ENCODE measurements at regions not wholly inside any gene's neighbourhood (a gene's known extent, or its start where the extent isn't known, plus 50 kb on each side); places are given as distances from the start of the nearest gene placed in this dataset.
"Not testable (repeated sequence)": the region's sequence is repeated elsewhere in the genome, so short reads cannot be mapped to it uniquely, and the experiment has no call there.

DNA sequence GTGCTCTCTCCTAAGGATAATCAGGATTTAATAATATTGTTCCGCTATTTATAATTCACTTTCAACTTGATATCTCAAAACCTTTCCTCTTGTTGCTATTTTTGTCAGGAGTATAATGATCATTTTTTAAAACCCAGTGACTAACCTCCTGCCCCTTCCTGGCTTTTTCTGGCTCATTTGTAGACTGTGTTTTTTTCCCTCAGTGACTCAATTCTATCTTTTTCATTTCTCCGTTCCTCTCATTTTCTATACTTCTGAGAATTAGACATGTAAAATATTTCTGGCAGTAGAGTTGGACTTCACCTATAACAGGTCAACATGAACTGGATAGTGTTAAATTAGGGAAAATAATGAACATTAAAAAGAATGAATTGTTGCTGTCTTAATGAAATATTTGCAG lies 490.7 kb downstream of the EDEM1 start:
- no peak for DNase-seq (ENCODE audit: low read depth in 1 of 2, low spot score in 1 of 2)

DNA sequence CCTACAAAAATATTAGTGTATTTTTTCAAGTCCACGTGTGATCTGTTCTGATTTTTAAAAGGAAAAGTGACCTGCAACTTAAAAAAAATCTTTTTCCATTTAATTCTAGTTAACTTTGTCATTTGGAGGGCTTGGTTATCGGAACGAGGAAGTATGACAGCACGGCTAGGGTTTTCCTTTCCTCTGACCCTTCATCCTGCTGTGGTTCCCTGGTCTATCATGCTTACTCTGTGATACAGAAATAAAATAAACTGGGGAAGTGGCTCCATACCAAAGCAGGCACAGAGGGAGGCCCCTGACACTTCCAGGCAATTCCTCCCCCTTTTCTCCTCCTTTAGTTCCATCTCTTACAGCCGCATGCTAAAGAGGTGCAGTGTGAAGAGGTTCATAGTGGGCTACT lies 491.3 kb downstream of the EDEM1 start:
- no peak for DNase-seq (ENCODE audit: low read depth in 1 of 2, low spot score in 1 of 2)

DNA sequence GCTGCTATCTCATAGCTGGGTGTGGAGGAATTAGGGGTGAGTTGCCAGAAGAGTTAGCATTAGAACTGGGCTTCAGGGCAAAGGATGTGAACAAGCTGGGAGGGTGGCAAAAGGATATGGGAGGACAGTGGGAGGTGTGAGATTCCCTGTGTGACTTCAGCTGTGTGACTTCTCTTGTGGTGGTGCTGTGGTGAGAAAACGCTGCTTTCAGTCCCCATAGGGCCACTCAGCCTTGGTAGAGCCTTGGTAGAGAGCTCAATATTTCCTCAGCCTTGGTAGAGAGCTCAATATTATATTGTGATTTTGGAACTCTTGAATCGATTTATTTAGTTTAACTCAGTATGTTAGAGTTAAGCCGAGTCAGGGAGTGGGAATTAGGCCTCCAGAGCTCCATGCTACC lies 499.7 kb downstream of the EDEM1 start:
- DNase-seq (ENCODE audit: low read depth in 1 of 2, low spot score in 1 of 2): no peak

DNA sequence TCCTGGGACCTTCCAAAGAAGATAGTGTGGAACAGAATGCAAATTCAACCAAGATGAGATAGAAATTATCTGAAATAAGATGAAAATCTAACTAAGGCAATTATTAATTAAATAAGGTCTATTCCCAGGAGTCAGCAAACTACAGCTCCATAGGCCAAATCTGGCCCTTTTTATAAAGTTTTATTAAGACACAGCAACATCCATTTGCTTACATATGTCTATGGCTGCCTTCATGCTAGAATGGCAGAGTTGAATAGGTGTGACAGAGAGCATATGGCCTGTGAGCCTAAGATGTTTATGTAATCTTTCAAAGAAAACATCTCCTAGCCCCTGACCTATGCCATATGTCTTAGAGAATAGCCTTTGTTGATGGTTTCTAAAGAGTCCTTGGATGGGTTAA lies 503.0 kb downstream of the EDEM1 start:
- DNase-seq (ENCODE audit: low read depth in 1 of 2, low spot score in 1 of 2): no peak

DNA sequence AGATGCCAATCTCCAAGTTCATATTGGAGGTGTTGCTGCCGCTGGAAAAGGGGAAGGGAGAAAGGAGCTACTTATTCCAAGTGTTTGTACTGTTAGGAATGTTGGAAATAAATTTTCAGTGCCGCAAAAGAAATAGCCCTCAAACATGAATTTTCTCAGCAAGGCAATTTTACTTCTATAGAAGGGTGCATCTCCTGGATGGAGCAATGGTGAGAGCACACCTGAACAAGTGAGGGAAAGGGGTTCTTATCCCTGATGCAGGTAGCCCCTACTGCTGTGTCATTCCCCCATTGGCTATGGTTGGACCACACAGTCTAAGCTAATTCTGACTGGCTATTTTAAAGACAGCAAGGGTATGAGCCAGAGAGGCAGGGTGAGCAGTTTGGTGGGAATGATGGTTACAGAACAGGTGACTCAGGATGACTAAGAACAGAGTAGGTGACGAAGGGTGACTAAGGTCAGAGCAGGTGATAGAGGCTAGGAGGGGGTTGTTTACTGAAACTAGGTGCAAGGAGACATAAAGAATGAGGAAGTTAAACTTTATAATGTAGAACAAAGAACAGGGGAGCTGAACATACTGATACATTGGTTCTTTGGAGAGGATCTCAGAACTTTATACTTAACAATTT lies 503.5 kb downstream of the EDEM1 start:
- DNase-seq (ENCODE audit: low read depth in 1 of 2, low spot score in 1 of 2): no peak

DNA sequence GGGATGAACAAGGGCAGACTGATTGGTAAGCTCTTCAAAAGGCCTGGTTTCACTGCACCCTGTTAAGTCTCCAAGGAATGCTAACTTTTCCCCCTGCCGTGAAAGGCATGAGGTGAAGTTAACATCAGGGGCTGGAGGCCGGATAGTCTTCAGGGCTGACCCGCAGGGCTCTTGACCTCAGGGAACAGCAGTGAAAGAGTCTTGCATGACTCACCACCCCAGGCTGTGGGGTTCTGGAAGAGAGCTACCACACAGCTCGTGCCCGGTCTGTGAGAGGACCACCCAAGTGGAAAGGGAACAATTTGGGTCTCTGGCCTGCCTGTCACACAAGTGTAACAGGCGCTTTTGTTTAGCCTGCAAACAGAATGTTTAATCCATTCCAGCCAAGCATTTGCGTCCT lies 504.9 kb downstream of the EDEM1 start:
- DNase-seq (ENCODE audit: low read depth in 1 of 2, low spot score in 1 of 2): no peak

DNA sequence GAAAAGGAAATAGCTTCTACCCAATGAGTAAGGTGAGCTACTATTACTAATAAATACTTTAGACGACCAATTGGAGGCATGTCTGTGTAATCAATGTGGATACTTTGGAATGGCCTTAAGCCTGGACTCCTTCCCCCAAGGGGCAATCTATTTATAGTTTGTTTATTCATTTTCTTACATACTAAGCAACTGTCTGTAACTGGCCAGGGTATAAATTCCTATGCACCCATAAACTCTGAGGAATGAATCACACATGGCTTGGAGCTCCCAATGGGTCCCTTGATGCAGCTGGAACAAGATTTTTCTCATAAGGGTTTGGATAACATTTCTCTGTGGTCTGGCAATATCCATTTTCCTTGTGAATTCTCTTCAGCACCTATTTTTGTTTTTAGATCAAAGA lies 506.8 kb downstream of the EDEM1 start:
- DNase-seq (ENCODE audit: low read depth in 1 of 2, low spot score in 1 of 2): no peak

DNA sequence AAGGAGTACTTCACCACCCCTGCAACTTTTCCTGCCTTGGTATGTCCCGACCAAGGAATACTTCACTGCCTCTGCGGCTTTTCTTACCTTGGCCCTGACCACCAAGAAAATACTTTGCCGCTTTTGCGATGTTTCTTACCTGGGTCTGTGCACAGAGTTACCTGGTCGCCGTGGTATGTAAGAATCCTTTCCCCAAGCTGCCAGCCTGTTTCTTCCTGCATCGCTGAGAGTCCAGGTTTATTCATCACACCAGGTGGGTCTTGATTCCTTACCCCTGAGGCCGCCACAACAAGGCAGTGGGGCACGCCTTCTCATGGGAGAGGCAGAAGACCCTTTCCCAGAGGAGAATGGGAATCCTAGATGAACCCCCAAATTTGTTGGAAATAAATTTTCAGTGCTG lies 511.3 kb downstream of the EDEM1 start:
- DNase-seq (ENCODE audit: low read depth in 1 of 2, low spot score in 1 of 2): no peak

DNA sequence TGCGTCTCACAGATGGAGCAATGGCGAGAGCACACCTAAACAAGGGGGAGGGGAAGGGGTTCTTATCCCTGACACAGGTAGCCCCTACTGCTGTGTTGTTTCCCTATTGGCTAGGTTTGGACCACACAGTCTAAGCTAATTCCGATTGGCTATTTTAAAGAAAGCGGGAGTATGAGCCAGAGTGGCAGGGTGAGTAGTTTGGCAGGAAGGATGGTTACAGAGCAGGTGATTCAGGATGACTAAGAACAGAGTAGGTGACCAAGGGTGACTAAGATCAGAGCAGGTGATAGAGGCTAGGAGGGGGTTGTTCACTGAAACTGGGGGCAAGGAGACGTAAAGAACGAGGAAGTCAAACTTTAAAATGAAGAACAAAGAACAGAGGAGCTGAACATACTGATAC lies 511.8 kb downstream of the EDEM1 start:
- no peak for DNase-seq (ENCODE audit: low read depth in 1 of 2, low spot score in 1 of 2)

DNA sequence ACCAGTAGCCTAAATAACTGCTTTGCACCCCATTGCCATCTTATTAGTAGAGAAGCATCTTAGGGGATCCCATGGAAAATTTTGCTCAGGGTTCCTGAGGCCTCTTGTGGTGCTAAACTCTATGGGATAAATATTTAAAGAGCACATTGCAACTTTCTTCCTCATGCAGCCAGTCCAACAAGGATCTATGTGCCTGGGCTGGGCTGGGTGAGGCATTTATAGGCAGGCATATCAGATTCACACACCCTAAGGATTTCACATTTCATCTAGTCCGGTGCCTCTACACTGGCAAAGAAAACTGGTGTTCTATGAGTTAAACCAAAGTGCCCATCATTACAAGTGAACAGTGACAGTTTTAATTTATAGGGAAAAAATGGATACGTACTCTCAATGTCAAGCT lies 512.3 kb downstream of the EDEM1 start:
- no peak for DNase-seq (ENCODE audit: low read depth in 1 of 2, low spot score in 1 of 2)

DNA sequence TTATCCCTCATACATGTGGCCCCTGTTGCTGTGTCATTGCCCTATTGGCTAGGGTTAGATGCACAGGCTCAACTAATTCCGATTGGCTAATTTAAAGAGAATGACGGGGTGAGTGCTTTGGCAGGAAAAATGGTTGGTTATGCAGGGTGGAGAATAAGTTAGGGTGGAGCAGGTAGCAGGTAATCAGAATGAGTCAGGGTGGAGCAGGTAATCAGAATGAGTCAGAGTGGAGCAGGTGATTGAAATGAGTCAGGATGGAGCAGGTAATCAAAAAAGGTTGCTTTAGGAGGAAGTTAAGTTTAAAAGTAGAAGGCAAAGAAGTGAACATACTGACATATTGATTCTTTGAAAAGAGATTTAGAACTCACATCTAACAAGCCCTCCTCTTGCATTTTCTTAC lies 513.5 kb downstream of the EDEM1 start:
- not testable (repeated sequence) for DNase-seq (ENCODE audit: low read depth in 1 of 2, low spot score in 1 of 2)

DNA sequence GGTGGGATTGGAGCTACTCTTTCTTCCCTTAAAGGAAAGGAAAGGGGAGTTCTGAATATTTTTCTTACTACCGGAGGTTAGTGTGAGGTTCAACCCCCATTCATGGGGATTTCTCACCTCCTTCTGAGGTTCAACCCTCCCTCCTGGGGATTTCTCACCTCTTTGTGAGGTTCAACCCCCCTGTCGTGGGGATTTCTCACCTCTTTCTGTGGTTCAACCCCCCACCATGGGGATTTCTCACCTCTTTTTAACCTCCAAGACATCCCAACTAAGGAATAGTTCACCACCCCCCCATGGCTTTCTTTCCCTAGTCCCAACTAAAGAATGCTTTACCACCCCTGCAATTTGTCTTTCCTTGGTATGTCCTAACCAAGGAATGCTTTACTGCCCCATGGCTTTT lies 520.3 kb downstream of the EDEM1 start:
- no peak for DNase-seq (ENCODE audit: low read depth in 1 of 2, low spot score in 1 of 2)

DNA sequence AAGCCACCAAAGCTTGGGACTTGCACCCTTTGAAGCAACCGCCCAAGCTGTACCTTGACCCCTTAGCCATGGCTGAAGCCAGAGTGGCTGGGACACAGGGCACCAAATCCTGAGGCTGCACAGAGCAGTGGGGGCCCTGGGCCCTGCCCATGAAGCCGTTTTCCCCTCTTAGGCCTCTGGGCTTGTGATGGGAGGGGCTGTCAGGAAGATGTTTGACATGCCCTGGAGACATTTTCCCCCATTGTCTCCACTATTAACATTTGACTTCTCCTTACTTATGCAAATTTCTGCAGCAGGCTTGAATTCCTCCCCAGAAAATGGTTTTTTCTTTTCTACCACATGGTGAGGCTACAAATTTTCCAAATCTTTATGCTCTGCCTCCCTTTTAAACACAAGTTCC lies 522.2 kb downstream of the EDEM1 start:
- no peak for DNase-seq (ENCODE audit: low read depth in 1 of 2, low spot score in 1 of 2)

DNA sequence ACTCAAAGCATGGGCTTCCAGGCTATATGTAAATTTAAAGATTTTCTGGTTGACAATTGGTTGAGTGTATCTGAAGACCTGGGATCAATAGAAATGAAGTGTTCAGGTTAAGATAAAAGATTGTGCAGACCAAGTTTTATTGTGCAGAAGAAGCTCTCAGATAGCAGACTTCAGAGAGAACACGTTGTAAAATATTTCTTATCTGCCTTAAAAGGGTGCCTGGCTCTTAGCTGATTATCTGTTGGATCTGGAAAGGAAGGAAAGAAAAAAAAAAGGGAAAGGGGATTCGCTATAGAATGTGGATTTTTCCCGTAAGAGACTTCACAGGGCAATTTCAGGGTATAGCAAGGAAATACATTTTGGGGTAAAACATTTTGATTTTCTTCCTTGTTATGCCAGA lies 523.2 kb downstream of the EDEM1 start:
- DNase-seq (ENCODE audit: low read depth in 1 of 2, low spot score in 1 of 2): no peak

DNA sequence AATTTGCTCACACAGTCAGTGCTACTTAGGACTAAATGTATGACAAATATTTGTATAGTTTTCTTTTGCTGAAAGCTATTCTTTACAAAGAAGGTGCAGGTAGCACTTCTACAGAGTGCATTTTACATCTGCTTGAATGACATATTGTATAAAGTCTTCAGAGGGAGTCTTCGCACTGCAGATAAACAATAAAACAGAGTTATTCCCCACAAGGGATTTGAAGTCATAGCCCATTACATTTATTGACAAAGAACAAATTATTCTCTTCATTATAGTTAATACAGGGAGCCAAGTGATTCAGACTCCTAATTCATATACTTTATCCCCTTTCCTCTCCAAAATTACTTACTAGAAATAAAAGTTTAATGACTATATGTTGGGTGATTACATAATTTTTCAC lies 529.7 kb downstream of the EDEM1 start:
- no peak for DNase-seq (ENCODE audit: low read depth in 1 of 2, low spot score in 1 of 2)

DNA sequence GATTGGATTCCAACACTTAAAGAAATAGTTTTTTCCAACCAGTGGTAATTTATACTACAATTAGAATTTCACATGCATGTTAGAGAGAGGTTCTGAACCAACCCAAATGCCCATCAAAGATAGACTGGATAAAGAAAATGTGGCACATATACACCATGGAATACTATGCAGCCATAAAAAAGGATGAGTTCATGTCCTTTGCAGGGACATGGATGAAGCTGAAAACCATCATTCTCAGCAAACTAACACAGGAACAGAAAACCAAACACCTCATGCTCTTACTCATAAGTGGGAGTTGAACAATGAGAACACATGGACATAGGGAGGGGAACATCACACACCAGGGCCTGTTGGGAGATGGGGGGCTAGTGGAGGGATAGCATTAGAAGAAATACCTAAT lies 532.2 kb downstream of the EDEM1 start:
- DNase-seq (ENCODE audit: low read depth in 1 of 2, low spot score in 1 of 2): not testable (repeated sequence)

DNA sequence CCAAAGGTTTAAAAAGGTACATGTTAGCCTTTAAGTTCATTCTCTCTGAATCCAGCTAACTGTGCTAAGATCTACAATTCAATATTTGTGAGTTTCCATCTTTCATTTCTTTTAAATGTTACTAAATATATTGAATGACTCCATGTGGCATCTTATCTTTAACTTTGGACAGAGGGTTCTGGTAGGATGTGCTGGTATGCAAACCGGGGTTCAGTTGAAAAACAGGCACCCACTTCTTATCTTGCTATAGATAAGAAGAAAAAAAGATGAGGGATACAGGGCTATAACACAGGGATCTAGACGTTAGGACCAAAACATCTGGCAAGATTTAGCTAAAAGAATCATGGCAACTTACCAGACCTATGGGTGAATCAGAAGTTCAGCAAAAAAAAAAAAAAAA lies 538.3 kb downstream of the EDEM1 start:
- no peak for DNase-seq (ENCODE audit: low read depth in 1 of 2, low spot score in 1 of 2)

DNA sequence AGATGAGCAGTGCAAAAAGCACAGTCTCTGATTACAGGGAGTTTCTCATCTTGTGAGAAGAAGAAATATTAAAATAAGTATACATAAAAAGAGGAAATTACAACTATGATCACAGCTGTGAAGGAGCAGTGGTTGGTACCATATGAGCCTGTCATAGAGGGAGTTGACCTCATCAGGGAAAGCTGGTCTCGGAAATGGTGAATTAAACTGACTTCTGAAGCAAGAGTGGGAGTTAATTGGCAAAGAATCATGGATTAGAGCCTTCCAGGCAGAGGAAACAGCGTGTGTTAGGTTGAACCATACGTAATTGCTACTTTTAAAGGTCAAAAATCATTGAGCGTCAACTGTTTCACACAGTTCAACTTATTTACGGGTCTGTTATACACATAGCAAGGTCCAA lies 539.1 kb downstream of the EDEM1 start:
- DNase-seq (ENCODE audit: low read depth in 1 of 2, low spot score in 1 of 2): no peak

DNA sequence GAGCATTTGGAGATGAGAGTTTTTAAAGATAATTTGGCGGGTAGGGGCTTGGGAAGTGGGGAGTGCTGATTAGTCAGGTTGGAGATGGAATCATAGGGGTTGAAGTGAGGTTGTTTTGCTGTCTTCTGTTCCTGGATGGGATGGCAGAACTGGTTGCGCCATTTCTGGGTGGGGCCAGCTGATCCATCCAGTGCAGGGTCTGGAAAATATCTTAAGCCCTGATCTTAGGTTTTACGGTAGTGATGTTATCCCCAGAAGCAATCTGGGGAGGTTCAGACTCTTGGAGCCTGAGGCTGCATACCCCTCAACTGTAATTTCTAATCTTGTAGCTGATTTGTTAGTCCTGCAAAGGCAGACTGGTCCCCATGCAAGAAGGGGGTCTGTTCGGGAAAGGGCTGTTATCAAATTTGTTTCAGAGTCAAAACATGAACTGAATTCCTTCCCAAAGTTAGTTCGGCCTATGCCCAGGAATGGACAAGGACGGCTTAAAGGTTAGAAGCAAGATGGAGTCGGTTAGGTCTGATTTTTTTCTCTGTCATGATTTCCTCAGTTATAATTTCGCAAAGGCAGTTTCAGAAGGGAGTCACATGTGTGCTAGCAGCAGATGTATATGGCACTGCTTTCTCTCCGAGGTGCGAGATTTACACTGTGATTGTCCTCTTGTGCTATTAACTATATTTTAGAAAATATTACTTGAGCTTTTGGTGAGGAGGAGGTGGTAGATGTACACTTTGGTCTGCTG lies 540.4 kb downstream of the EDEM1 start:
- no peak for DNase-seq (ENCODE audit: low read depth in 1 of 2, low spot score in 1 of 2)

DNA sequence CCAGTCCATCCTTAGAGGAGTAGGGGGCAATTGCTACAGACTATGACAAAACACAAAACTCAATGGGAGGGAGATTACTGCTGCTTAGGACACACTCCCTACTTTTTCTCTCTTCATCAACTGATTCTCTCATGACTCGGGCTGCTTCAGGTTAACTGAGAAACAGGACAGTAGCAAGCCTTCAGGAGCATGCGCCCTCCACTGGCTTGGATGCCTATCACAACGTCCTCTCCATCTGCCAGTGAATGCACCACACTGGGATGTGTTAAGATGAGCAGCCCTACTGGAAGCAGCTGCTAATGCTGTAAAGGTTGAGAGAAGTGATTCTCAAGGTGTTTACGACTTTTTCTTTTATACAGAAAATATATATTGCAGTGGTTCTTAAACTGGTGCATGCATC lies 542.3 kb downstream of the EDEM1 start:
- no peak for DNase-seq (ENCODE audit: low read depth in 1 of 2, low spot score in 1 of 2)

DNA sequence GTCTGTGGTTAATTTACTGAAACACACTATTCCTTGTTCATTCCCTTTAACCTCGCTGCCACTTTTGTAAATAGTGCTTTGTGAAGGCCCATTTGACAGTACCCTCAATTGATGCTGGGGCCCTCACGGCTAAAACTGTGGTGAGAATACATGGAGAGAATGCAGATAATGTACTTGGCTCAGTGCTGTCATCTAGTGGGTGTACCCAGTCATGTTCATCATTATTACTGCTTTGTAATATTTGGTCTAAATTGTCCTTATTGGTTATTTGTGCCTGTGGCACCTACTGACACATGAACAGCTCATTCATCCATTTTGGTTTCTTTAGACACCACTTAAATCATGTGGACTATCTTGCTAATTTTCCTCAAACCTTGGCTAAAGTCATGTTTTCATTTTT lies 543.6 kb downstream of the EDEM1 start:
- DNase-seq (ENCODE audit: low read depth in 1 of 2, low spot score in 1 of 2): no peak

DNA sequence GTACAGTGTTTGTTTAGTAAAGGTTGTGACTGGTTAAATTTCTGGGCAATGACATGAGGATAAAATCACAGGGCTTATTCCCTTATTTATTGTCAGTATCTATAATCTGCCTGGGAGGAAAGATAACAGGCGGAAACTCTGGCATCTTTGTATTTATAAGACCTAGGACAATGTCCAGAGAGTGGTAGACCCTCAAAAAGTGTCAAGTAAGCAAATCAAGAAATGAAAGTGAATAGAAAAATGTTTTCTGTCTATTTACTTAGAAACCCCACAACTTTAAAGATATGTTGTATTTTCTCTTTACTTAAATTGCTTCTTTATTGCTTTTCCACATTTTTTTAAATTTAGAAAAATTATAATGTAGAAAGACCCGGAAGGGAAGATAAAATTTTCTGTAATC lies 544.6 kb downstream of the EDEM1 start:
- no peak for DNase-seq (ENCODE audit: low read depth in 1 of 2, low spot score in 1 of 2)

DNA sequence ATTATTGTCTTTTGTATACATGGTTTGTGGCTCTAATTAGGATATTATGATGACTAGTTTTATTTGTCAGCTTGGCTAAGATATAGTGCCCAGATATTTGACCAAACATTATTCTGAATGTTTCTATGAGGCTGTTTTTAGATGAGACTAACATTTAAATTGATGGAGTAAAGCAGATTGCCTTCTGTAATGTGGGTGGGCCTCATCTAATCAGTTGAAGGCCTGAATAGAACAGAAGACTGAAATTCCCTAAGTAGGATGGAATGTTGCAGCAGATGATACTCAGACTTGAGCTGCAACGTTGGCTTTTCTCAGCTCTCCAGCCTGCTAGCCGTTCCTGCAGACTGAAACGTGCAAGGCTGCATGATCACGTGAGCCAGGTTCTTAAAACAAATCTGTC lies 546.5 kb downstream of the EDEM1 start:
- no peak for DNase-seq (ENCODE audit: low read depth in 1 of 2, low spot score in 1 of 2)
